GM18870 (cell line): ENCODE measurements at regions not wholly inside any gene's neighbourhood (a gene's known extent, or its start where the extent isn't known, plus 50 kb on each side); places are given as distances from the start of the nearest gene placed in this dataset.
A peak's percentile ranks its signal among the peaks of the same experiment; 100 is the strongest.

Experiments
- ATAC-seq: cut with Tn5 transposase; IDR thresholded peaks from one replicate; pipeline ENCODE4 v1.9.1; 2021; ENCODE audit warnings: moderate library complexity; ENCODE audit not compliant: unreplicated experiment

GRCh38 chr13:105814219-105814901 is 721.1 kb downstream of the EFNB2 start:
- no peak for ATAC-seq

DNA sequence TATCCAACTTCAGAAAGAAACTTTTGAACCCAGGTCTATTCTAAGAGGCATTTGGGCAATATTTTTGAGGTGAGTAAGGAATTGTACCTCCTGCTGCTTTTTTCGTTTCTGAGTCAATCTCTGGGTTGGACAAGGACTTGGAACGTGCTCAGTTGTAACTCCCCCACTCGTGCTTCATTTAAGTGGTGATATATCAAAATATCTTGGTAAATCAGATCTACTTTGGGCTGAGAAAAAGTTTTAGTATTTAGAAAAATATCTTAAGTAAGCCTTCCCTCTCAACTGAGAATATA is 728.9 kb downstream of the EFNB2 start:
- ATAC-seq, result no peak

GRCh38 chr13:105805892-105806627 is 729.4 kb downstream of the EFNB2 start:
- no peak for ATAC-seq

- no peak for ATAC-seq
These were observed 730.8 kb downstream of the EFNB2 start for GRCh38 chr13:105804561-105805190.

- ATAC-seq, result no peak
These were observed 736.3 kb downstream of the EFNB2 start for GRCh38 chr13:105799155-105799554.

DNA sequence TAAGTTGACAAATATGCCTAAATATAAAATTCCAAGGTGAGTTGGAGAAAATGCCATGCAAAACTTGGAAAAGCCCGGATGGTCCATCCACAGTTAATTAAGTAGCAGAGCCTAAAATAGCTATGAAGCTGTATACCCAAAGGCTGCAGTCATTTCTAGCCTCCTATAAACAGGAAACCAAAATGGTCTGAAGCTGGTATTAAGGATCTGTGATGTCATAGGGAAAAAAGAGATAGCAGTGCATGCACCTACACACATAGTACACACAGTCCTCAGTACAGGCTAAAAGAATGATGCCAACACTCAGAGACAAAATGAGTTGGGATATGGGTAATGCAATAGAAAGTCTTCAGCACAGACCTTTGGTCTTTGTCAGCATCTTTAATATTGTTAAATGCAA is 736.9 kb downstream of the EFNB2 start:
- ATAC-seq, result no peak

DNA sequence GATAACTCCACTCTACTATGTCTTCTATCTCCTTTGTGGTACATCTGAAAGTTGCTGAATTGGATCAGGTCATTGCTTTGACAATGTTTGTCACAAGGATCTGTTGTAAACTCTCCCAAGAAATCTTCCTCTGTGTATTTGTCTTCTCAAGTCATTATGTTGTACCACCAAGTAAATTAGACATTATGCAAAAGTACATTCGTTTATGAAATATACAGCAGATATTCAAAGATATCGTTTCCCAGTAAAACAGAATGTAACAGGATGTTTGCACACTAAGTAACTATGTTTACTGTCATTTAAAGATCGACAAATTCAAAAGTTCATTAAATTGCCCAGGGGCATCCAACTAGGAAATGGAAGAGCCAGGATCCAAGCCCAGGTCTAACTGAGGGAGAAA is 739.4 kb downstream of the EFNB2 start:
- ATAC-seq, result no peak

- no peak for ATAC-seq
These were observed 744.5 kb downstream of the EFNB2 start for GRCh38 chr13:105790923-105791322.

DNA sequence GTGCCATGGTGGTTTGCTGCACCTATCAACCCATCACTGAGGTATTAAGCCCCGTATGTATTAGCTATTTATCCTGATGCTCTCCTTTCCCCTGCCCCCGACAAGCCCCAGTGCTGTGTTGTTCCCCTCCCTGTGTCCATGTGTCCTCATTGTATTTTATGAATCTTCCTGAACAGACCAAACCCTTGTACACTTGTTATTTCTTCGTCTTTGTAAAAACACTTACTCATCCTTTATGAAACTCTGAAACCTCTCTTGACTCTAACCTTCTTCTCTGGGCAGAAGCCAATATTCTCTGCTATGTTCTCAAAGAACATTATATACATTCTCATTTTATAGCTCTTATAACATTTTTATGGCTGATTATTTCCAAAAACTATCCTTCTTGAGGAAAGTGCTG is 746.9 kb downstream of the EFNB2 start:
- no peak for ATAC-seq

DNA sequence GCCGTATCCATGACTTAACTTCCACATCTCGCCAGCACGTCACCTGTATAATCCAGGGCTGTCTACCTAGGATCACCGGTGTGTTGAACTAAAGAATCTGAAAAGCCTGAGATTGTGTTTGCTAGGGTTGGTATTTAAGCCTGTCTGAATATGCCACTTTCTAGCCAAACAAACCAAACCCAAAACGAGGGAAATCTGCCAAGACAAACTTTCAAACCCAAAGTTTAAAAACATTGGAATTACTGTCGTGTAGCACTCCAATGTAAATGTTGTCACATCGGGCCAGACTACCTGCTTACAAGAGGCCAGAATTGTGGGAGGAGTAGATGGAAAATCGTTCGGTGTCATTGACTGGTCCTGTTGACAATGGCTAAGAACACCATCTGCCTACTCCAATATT is 747.8 kb downstream of the EFNB2 start:
- ATAC-seq, result no peak

- ATAC-seq, result no peak
These were observed 750.0 kb downstream of the EFNB2 start for GRCh38 chr13:105785436-105785835.

DNA sequence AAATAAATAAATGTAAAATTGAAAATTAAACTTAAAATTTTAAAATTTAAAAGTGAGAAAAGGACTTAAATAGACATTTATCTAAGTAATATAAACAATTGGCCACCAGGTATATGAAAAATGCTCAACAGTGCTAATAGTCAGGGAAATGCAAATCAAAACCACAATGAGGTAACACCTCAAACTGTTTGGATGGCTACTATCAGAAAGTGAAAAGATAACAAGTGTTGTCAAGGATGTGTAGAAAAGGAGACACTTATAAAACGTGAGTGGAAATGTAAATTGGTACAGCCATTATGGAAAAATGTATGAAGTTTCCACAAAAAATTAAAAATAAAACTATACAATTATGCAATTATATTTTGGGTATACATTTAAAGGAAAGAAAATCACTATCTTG is 752.2 kb downstream of the EFNB2 start:
- ATAC-seq, result no peak

- ATAC-seq, result no peak
These were observed 757.3 kb downstream of the EFNB2 start for GRCh38 chr13:105778196-105778595.

- no peak for ATAC-seq
These were observed 760.6 kb downstream of the EFNB2 start for GRCh38 chr13:105774739-105775460.

GRCh38 chr13:105773863-105774538 is 761.5 kb downstream of the EFNB2 start:
- ATAC-seq, result peak; percentile 62

DNA sequence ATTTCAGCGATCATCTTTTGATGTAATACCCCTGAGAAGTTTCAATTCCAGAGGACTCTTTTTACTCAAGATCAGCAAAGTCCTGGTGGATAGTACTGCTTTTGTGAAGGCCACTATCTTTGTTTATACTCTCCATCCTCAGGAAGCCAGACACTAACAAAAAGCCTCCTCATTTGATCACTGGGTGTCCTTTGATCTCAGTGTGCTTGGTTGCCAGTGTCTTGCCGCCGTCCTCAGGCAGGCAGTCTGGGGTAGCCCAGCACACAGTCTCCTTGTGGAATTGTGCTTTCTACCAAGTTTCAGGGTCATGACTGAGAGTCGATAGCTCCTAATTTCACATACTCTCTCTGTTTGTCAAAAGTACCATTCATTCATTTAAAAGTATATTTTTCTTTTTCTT is 762.2 kb downstream of the EFNB2 start:
- no peak for ATAC-seq

GRCh38 chr13:105764486-105764885 is 771.0 kb downstream of the EFNB2 start:
- no peak for ATAC-seq

GRCh38 chr13:105763851-105764250 is 771.6 kb downstream of the EFNB2 start:
- no peak for ATAC-seq

GRCh38 chr13:105762096-105762495 is 773.4 kb downstream of the EFNB2 start:
- no peak for ATAC-seq

DNA sequence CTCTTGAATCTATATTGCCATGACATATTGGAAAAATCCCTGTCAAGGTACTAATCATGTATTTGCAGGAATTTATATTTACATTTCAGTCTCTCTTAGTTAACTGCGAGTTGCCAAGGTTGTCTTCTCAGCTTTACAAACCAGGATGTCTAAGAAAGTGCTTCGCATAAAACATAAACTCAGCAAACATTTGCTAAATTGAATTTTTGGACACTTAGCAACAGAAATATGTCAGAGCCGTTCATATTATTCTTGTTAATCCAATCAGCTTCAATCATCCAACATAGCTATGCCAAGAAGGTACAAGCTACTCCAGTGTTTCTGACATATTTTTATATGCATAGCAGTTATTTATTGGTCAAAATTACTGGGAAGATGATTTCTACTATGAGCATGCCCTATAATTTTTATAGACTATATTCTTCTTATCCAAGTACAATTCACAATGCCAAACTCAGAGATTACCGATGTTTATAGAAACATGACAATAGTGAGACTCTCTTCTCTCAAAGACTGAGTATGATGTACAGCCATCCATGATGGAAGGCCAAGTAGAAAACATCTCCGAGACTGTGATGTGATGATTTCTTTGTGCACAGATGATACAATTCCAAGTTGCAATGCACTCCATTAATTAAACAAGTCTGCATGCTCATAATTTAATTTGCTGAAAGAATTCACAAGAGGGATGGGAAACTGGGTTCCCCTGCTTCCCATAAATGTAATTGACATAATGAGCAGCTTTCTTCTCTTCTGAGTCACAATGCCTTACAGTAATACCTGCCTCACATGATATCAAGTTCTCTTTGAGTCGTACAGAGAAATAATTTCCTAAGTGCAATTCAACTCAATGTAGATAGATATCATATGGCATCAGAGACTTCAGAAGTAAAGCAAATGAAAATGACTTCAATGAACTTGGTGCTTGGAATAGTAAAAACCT is 776.3 kb downstream of the EFNB2 start:
- ATAC-seq, result no peak
